ENCODE measurements at regions not wholly inside any gene's neighbourhood (a gene's known extent, or its start where the extent isn't known, plus 50 kb on each side); places are given as distances from the start of the nearest gene placed in this dataset.
"Not testable (repeated sequence)": the region's sequence is repeated elsewhere in the genome, so short reads cannot be mapped to it uniquely, and the experiment has no call there.

DNA sequence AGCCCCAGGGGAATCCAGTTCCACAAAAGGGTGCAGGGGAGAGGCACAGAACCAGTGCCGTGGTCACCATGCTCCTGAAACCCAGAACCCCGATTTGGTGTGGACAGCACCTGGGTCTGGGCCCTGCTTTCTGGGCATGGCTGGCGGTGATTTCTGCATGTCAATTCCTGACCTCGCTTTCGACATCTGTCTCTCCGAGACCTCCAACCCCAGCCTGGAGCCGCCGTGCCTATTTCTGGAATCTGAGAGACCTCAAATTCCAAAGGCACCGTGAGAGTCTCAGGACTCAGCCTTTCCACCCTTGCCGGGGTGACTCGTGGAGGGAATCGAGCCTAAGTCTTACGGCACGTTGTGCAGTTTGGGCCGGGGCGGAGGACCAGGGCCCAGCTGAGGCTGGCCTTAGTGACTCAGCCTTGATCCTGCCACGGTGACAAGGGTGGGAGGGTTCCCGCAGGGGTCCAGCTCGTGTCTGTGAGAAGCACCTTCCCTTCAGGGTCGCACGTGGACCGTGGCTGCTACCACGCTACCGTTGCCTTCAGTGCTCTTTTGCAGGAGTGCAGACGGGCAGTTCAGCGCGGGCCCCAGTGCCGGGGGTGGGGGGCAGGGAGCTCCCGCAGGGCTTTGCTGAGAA, 133.7 kb downstream of the PXDC1 start:
- no peak for DNase-seq

GRCh38 chr6:3617192-3617631, 134.3 kb downstream of the PXDC1 start:
- no peak for DNase-seq

DNA sequence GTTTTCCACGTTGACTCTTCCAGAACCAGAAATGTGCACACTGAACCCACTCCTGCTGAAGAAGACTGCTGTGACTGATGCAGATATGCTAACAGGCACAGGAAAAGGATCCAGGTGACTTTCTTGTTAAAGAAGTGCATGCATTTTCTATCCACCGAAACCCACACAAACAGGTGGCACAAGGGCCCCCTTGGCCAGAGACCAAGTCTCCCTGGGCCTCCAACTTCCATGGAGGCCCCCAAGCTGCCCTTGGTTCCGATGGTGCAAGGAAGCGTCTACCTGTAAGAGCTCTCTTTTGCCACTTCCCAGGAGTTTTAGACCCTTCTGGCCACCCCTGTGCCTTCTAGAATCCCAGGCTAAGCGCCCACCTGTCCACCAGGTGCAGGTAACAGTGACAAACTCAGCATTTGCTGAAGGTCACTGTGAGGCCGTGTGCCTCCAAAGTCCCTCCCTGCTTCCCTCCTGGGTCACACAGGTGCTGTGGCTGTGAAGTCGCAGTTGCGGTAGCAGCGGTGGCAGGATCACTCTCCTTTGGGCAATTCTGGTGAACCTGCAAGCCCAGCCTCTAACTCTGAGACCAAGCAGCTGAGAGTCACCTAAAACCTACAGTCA, 134.8 kb downstream of the PXDC1 start:
- DNase-seq = no peak

DNA sequence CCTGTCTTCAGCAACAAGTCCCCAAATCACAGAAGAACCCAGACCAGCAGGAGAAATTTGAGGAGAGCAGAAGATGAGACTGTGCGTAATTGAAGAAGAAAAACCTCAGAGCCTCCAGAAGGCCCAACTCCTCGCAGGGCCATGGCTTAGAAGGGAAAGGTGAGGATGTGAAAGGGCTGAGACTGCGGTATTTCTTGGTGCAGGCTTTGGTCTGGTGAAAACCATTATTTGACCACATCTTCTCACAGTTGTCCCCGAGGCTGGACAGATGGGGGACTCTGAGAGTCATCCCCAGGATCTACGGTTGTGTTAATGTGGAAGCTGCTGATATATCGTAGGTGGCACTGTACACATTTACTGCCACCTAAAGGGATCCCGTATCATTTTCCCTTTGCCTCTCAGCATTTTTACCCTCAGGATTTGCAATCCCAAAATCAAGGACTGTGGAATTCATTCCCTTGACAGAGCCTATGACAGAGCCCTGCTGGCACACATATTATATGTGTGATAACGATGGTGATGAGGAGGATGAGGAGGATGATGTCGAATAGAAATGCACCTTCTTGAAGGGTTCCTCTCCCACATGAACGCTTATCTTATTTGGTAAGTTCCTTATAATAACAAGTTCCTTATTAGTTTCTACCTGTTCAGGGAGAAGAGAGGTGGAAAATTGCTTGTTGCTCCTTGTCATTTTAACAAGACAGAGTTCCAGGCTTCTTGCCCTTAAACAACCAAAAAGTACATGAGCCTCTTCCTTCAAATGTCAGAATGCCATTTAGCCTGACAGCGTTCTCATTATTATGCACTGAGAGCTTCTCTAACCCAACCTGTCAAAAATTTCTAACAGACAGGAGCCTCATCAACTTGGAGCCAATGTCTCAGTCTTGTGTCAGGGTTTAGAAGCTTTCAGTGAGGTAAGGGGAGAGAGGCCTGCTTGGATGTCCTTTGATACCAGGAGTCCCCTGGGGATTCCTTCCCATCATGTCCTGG, 135.8 kb downstream of the PXDC1 start:
- DNase-seq = no peak

GRCh38 chr6:3614918-3615317, 136.6 kb downstream of the PXDC1 start:
- DNase-seq = no peak

- DNase-seq = not testable (repeated sequence)
Measured at GRCh38 chr6:3613565-3613964, 137.9 kb downstream of the PXDC1 start.

GRCh38 chr6:3612341-3613041, 139.0 kb downstream of the PXDC1 start:
- no peak for DNase-seq

GRCh38 chr6:3610921-3611320, 140.6 kb downstream of the PXDC1 start:
- no peak for DNase-seq

DNA sequence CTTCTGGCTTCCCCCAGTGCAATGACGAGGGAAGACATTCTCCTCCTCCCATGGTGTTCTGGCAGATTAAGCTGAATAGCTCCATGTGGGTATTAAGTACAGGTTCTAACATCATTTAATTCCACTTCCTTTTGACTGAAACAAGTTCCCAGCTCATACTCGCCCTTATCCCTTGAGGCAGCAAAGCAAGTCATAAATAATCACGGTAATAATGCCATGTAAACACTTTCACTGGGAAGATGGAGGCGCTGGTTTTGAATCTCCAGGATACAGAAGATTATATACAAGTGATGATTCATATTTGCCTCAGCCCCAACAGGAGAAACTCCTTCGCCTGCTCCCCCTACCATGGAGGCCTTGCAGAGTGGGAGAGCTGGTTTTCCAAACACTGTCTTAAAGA, 141.3 kb downstream of the PXDC1 start:
- DNase-seq = no peak

DNA sequence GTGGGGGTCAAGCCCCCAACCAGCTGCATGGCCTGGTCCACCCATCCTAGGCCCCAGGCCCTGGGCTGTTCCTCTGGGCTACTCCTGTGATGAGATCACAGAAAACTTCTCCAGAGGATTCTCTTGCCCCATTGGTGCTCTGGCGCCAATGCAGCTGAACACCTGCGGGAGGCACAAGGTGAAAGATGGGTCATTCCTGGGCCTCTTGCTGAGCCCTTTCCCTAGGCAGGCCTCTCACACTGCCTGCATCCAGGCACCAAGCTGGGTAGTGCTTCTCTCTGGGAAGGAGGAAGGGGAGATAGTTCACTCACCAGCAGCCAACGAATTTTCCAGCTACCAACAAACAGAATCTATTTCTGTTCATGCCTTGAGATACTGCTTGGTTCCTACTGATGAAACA, 142.1 kb downstream of the PXDC1 start:
- DNase-seq = no peak

DNA sequence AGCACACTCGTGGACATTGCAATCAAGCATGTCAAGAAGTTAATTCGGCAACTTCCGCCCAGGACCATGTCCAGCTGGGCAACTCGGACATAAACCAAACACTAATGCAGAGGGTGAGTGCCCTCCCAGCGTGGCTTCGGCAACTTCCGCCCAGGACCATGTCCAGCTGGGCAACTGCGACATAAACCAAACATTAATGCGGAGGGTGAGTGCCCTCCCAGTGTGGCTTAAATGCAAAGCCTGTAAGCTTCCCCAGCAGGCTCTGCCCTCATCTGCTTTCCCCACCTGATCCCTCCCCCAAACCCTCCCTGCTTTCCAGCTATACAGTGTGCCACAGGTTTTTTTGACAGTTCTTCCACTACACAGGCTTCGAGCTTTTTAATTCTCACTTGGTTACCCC, 143.4 kb downstream of the PXDC1 start:
- DNase-seq = no peak

- DNase-seq = no peak
Measured at GRCh38 chr6:3607599-3607998, 143.9 kb downstream of the PXDC1 start.

- no peak for DNase-seq
Measured at GRCh38 chr6:3607171-3607570, 144.3 kb downstream of the PXDC1 start.

DNA sequence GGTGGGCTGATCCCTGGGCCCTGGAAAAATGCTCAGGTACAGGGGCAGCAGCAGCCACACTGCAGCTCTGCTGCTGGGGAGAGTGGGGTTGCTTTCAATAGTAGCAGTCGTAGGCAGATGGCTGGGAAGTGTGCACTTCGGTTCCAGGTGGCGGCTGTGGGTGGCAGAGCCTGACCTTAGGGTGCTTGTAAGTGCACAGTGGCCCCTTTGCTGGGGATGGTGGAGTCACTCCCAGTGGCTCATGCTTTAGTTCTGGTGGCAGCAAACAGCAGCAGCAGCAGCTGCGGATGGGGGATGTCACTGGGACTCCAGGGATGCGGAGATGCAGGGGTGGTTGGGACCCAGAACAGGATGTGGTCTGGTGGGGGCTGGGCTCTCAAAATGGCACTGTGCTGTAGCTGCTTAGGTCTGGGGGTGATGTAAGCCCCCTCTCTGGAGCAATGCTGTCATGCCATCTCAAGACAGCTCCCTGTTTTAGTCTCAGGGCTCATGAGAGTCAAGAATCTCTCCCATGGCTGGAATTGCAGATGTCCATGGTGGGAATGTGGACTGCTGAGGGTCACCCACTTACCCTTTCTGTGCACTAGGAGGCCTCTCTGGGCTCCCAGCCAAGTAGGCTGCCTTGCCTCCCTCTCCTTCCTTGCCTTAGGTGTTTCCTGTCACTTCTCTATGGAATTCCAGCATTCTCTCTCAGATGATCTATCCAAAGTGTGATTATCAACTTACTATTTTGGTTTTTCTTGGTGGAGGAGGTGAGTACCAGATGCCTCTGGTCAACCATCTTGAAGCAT, 146.7 kb upstream of the SLC22A23 start:
- no peak for DNase-seq

DNA sequence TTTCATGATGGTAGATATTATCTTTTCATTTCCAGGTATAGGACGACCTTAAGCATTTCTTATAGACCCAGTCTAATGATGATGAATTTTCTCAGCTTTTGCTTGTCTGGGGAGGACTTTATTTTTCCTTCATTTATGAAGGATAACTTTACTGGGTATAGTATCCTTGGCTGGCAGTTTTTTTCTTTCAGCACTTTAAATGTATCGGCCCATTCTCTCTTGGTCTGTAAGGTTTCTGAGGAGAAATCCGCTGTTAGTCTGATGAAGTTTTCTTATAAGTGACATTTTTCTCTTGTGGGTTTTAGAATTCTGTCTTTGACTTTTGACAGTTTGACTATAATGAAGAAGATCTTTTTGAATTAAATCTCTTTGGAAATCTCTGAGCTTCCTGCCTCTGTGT, 144.7 kb upstream of the SLC22A23 start:
- no peak for DNase-seq

- no peak for DNase-seq
Measured at GRCh38 chr6:3597500-3598064, 140.7 kb upstream of the SLC22A23 start.

DNA sequence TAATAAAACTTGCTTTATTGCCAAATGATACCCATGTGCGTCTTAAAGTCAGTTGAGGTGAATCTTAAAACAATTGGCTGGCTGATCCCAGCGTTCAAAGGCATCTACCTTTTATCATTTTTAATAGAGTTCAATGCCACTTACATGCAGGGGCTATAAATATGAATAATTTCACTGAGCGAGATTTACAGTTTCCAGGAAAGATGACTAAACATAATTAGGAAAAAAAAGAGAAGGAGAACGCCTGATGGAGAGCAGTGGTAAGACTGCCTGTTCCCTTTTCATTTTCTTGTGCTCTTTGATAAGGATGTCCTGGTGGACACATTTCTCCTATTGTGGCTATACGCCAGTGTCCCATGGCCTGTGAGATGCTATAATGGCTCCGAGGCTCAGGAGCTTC, 139.9 kb upstream of the SLC22A23 start:
- DNase-seq = no peak

- no peak for DNase-seq
Measured at GRCh38 chr6:3594201-3594600, 137.4 kb upstream of the SLC22A23 start.

DNA sequence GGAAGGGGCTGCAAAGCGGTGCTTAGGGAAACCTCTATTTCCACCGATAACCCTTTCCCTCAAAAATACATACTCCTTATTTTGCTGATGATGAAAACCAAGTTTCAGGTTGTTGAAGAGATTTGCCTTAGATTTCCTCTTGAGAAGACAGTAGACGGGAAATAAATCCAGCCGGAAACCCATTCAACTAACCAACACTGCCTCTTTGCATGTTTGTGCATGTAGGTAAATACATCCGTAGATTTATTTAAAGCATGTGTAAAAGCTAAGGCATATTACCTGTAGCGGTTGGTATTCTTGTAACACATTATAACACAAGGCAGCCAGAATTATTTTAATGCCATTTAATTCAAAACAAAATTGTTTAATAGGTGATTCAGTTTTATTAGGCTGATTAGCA, 136.3 kb upstream of the SLC22A23 start:
- DNase-seq = no peak

DNA sequence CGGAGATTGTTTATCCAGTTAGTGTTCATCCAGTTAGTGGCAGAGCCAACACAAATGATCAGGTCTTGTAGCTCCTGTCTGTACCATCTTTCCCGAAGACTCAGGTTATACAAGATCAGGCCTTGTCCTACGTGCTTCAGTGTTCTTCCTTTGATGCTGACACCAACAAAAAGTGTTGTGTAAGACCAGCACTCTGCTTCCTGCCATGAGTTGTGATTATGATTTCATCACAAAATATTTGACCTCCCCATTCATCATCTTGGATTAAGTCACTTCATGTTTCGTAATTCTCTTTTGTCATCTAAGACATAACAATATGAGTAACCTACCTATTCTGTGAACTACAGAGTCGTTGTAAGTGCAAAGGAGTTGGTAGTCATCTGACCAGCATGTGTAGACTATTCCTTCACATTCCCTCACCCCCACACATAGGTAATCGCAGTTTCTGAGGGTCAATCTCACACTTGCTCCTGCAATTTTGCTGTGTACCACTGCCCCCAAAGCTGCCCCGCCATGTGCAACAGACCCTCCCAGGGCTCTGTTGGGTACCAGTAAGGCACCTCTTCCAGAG, 135.6 kb upstream of the SLC22A23 start:
- DNase-seq = no peak

DNA sequence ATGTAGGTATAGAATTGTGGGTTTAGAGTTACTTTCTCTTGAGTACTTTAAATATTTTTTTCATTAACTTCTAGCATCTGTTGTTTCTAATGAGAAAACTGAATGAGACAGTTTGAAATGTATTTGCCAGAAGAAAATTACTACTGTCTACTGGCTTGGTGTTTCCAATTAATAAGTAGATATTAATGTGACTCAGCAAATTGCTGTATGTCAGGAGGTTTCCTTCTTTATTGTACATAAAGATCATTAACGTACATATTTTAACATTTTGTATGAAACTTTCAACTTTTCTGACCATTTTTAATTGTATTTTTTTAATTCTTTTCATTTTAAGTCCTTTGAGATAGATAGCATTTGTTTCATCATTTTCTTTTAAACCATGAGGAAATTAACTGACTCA, 135.1 kb upstream of the SLC22A23 start:
- no peak for DNase-seq

DNA sequence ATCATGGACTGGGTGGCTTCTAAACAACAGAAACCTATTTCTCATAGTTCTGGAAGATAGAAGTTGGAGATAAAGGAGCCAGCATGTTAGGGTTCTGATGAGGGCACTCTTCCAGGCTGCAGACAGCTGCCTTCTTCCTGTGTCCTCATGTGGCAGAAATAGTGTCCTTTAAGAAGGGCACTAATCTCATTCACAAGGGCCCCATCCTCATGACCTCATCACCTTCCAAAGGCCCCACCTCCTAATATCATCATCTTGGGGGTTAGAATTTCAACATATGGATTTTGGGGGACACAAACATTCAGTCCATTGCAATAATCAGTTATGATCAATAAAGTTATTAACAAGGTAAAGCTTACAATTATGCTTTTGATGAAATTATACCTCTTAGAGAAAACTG, 130.8 kb upstream of the SLC22A23 start:
- DNase-seq = no peak
